Suppressor macrophage treated with lipopolysaccharide for 1 hour (primary cell): ENCODE measurements at regions not wholly inside any gene's neighbourhood (a gene's known extent, or its start where the extent isn't known, plus 50 kb on each side); places are given as distances from the start of the nearest gene placed in this dataset.

Experiments used
- DNase-seq, 3 donors: peaks; one replicate each; pipeline ENCODE4 v3.0.0-alpha.2; 2020 to 2022

DNA sequence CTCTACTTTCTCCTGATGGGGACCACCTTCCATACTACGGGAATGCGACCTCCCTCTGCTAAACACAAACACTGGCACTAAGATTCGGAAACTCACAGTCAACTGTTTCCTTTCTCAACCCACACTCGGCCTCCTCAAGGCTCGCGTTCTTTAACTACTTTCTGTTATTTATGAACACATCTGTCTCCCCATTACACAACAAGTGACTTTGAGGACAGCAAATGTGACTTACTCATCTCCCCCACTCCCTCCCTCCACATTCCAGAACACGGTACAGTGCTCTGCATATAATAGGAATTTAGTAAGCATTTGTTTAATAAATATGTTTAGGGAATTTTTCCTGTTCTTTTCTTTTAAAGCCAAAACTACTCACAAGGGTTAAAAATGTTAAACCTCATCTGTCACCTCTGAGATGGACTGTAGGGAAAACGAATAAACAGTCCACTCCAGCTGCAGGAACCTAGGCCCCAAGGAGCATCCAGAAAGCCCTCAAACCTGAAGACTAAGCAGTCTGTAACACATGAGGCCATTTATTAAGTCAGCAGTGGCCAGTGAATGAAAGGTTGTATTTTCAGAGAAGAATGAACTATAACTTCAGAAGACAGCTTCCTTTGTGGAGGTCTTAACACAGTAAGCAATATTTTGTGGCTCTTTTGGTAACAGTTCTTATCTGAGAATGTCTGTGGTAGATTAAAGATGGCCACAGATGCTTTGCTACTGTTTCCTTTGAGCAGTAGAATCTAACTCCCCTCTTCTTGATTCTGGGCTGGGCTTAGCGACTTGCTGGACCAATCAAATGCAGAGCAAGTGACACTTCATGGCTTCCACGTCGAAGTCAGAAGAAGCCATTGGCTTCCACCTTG, 209.6 kb upstream of the DTNBP1 start:
- peak; percentile 79 to 90 (median 87) for DNase-seq

DNA sequence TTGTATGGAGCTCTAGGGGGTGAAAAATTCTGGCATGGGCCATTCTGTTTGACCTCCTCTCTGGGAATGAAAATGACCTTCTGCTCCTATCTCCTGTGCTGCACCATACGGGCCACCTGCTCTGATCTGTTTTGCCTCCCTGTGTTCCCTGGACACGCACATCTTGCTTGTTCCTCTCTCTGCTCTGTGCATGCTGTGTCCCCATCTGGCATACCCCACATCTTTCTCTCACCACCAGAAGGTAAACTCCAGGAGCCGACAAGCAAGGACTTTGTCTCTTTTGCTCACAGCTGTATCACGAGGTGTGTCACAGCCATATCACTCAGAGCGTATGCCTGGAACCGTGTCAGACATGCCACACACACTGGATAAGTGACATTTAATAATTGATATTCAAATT, 208.4 kb upstream of the DTNBP1 start:
- no peak for DNase-seq

DNA sequence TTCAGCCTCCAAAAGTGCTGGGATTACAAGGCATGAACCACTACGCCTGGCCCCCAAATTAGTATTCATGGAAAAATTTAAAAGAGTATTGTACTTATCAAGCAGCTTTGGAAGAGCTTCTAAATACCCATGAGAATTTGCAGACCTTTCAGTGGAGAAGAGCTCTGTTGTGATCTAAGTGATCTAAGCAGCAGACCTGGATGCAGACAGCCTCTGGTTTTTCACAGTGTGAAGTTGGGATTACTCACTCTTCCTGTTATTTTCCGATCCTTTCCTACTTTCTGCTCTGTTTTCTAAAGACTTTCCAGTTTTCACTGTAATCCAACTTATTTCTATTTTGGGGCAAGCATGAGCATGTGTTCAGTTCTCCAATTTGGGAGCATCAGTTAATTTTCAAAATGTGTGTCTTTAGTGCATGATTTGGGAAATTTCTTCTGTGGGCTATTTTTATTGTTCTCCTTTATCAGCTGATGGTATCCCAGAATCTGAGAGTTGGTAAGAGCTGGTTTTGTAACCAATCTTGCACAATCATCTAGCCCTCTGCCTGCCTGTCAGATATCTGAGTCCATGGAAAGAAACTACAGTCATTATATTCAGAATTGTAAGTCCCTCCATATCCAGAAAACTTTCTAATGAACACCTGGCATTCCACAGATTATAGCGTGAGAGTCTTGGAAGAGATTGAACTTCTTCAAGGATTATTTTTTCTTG, 207.7 kb upstream of the DTNBP1 start:
- peak; percentile 76 to 89 (median 87) for DNase-seq

DNA sequence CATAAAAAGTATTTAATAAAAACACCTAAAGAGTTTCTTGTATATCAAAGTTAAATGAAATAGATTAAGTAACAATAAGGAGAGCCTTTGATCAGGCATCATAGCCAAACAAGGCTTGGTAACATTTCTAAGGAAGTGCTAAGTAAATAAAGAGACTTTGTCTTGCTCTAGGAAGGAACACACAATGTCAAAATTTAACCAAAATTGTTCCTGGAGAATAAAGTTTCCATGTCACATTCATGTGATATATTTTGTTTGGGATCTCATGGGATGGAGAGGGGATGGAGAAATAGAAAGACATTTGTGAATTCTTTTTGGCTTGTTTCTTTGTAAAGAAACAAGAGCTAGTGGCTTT, 201.9 kb upstream of the DTNBP1 start:
- DNase-seq, result no peak

DNA sequence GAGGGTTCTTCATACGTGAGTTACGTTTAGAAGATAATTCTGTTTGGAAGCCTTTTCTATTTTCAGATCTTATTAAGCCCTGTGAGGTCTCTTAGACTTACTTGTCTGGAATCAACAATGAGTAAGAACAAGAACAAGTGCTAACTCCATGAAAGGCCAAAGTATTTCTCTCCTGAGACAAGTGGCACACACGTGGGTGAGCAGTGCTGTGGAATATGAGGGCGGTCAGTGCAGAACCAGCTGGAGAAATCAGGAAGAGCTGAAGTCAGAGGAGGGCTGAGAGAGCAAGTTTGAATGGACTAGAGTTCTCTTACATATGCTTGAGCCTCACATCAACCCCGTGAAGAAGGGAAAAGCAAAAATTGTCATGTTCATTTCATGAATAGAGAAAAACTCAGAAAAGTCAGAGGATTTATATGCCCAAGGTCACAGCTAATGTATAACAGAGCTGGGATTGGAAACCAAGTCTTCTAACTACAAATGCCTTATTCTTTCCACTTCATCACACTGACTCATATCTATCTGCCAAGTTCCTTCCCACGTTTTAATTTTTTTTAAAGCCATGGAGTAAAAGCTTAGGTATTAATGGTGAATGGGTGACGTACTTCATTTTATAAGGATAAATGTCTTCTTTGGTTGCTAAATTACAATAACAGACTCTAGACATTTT, 201.3 kb upstream of the DTNBP1 start:
- peak in 2 of 3 donors; percentile 29 to 35 for DNase-seq

DNA sequence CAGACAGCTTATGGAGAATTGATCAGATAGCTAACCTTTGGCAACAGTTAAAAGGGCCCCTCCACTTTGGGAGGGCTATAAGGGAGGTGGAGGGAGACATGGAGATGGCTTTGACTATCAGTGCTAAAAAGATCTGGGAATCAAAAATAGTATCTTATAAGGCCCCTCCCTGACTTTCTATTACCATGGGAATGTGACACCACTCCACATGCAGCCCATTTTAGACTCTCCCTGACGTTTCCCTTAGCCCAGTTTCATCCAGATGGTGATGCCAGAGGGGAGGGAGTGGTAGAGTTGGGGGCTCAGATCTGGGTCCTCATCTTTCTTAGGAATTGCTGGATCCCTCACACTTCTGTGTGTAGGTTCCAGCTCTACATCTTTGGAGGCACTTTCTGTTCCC, 200.0 kb upstream of the DTNBP1 start:
- no peak for DNase-seq

DNA sequence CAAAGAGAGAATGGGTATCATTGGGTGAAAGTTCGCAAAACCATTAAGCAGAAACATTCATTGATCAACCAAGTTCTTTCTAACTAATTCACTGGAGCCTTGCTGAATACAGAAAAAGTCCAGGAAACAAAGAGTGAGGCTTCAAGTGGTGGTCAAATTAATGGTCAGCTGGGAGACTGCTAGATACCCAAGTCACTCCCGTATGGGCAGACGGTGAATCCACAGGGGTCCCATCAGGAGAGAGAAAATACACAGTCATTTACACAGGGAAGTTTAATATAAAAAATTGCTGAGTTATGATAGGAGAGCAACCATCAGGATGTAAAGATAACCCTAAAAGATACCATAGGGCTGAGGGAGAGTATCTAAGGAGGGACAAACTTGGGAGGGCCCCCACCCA, 198.7 kb upstream of the DTNBP1 start:
- DNase-seq, result no peak

DNA sequence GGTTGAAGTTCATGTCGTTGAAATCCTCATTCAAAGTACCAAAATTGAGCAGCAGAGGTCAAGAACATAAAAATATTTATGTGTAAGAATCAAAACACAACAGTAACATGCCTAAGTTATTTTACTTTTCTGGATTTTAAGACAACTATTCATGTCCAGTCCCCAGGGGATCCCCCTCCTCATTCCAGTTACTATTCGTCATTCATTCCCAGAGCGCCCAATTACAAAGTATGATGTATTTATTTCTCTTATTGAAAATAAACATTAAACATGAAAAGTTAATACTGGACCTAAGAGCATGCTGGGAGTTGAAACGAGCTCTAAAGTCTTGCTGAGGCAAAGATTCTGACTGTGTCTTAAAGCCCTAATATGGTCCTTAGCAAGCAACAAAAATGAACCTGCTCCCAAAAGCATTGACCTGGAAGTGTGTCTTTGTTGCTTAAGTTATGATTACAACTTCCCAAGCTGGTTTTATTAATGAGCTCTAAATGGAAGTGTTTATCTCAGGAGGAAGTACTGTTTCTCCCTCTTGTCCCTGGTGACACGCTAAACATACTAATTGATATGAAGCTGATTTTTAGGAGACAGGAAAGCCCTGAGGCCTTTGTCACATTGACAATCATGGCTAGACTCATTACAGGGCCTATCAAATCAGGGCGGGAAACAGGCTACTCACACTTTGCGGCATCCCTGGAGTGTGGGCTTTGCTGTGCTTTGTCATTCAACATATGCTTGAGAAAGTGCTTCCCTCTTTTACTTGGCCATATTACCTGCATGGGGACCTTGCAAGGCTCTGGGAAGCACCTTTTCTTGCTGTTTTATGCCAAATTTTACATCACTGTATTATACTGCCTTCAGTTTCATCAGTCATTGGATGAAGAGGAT, 192.2 kb upstream of the DTNBP1 start:
- DNase-seq, result no peak

DNA sequence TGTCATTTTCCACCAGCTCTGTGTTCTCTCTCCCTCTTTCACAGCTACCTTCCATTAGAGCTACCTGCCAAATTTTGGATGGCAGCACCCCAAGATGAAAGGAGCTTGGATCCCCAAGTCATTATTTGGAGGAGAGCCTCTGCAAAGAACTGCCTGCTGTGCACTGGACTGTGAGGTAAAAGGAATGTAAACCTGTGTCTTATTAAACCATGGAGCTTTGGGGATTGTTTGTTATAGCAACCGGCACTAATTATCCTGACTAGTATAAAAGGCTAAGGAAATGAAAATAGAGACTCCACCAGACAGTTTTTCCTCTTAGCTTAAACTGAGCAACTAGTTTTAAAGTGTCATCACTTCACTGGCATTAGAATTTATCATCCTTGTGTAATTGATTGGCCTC, 191.6 kb upstream of the DTNBP1 start:
- DNase-seq, result no peak

DNA sequence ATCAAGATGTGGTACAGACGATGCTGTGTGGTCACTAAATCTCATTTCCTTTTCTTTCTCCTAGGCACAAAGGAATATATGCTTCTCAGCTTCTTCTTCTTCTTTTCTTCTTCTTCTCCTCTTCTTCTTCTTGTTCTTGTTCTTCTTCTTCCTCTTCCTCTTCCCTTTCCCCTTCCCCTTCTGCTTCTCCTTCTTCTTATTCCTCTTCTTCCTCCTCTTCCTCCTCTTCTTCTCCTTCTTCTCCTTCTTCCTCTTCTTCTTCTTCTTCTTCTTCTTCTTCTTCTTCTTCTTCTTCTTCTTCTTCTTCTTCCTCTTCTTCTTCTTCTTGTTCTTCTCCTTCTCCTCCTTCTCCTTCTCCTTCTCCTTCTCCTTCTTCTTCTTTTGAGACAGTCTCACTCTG, 190.4 kb upstream of the DTNBP1 start:
- no peak for DNase-seq

DNA sequence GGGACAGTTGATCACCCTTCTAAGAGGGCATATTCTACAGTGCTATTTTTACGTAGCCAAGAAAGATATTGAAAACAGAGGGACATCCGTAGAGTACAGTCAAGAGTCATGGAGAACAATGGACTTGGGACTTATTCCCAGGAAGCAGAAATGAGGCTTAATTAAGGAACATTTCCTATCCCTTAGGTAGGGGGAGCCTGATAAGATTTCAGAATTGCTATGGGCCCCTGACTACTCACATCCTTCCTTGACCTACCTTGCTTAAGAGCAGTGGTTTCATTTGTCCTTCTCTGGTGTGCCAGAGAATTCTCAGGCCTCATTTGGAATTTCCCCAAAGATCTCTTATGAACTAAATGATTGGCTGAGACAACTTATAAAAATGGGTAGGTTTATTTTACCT, 189.5 kb upstream of the DTNBP1 start:
- no peak for DNase-seq

DNA sequence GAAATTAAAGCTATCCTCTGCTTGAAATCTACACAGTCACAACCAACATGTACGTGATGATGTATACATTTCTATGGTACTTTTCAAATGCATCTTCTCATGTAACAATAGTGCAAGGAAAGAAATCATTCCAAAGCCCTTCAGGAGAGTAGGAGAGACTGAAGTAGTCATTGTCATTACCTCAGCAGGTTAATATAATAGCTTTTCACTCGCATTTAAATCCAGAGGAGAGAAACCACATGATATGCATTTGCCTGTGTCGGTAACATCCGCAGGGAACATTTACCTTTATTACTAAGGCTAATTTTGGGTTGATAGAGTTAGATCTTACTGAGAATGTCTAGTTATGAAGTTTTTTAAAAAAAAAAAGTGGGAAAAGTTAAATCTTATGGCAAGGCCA, 186.6 kb upstream of the DTNBP1 start:
- DNase-seq, result no peak

DNA sequence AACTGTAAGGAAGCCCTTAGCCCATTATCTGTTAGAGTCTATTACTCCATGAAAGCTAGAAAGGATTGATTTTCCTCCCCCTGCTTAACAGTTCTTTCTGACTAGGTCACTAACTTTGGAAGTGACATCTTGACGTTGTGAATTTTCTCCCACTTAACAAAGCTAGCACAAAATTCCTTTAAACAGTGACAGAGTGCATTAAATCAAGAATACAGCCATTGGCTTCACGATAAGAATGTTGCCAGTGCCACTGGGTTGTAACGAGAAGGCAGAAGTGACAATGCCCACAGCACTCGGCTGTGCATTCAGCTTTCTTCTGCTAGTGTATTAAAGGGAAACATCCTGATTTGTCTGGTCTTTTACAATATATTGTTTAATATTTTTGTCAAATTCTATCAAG, 182.7 kb upstream of the DTNBP1 start:
- DNase-seq, result no peak

DNA sequence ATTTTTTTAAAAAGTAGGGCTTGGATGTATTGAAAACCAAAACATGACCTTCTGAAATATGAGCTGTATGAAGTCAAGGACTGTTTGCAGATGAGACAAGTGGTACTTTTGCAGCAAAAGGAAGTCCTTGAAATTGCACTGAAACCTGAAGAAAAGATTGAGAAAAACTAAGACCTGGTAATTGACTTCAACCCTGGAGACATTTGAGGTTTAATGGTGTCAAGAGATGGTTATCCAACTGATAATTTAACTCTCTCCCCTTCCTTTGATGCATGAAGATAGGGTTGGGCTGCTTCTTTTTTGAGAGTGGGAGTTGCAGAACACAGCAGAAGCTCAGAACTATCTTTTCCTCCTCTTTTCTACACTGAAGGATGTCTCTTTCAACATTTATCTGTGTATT, 180.9 kb upstream of the DTNBP1 start:
- DNase-seq, result no peak

DNA sequence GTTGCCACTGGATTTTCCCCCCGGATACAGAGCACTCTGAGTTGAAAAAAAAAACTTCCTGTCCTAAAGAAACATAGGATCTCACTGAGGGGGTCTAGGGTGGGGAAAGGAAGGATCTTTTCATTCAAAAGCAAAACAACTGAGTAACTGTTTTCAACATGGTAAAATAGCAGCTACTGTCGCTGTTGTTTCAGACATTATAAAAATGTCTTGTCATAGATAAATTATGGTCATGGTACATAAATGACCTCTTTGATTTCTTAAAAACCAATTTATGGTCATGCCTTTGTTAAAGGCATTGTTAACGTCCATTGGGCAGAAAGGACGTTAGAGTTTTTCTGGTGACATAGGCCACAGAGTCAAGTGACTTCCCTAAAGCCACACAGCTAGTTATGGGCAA, 180.4 kb upstream of the DTNBP1 start:
- DNase-seq, result no peak

DNA sequence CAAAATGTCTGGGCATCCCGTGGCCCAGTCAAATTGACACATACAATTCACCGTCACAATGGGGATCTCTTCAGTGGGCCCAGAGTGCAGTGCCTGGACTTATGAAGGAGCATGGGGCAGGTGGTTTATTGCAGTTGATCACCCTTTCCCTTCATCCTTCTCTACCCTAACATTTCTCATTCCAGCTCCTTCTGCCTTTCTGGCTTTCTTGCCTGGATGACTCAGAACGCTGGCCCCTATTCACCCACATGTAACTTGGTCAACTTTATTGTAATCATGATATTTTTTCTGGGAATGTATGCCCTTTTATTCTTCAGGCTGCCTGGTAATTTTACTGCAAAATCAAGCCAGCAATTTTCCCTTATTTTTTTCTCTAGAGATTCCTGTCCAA, 179.9 kb upstream of the DTNBP1 start:
- DNase-seq, result no peak

DNA sequence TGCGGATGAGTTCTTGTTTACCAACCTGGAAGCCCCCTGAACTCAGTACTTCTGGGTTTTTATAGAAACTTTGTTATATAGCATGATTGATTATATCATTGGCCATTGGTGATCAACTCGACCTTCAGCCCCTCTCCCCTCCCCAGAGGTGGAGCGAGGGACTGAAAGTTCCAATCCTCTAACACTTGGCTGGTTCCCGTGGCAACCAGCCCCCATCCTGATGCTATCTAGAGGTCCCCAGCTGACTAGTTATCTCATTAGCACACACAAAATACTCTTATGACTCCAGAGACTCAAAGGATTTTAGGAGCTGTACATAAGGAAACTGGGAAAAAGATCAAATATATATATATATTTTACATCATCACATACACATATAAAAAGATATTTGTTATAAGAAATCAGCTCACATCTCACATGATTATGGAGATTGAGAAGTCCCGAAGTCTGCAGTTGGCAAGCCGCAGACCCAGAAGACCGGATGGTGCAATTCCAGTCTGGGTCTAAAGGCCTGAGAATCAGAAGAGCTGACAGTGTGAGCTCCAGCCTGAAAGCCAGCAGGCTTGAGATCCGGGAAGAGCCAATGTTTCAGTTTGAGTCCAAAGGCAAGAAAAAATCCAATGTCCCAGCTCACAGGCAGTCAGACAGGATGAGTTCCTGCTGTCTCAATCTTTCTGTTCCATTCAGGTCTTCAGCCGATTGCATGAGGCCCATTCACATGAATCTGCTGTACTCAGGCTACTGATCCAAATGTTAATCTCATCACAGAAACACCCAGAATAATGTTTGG, 179.3 kb upstream of the DTNBP1 start:
- DNase-seq, result no peak

DNA sequence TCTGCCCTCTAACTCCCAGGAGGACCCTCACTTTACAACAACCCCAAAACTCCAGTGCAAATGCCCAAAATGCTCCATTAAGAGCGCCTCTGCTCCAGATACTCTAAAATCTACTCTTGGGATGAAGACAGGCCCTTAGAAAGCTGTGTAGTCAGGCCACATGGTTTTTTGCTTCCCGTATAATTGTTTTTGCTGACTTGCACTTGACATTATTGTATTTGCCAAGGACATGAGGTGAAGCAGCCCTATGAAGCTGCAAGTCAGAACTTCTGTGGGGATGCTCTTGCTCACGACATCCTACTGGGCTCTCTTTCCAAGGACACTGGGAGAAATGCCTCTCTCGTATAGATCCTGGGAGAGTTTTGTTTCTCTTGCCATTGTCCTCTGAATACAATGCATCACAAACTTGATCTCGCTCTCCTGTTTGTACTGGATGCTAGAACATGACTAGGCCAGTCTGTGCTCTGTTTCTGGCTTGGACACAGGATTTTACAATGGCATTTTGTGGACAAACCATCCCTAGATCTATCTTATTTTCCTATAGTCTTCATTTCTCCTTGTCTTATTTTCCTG, 177.2 kb upstream of the DTNBP1 start:
- DNase-seq, result no peak

DNA sequence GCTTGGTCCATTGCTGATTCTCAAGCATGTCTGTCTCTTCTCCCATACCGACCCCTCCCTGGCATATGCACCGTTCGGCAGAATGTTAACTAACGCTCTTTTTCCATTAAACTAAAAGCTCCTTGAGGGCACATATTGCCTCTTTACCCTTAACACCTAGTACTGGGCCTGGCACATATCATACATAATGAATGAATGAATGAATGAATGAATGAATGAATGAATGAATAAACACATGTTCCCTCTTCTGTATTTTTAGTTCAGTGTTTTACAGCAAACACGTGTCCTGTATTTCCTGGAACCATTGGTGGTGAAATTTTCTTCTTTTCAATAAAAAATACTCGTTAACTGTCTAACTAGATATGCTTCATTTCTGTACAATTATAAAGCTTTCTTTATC, 174.4 kb upstream of the DTNBP1 start:
- no peak for DNase-seq

DNA sequence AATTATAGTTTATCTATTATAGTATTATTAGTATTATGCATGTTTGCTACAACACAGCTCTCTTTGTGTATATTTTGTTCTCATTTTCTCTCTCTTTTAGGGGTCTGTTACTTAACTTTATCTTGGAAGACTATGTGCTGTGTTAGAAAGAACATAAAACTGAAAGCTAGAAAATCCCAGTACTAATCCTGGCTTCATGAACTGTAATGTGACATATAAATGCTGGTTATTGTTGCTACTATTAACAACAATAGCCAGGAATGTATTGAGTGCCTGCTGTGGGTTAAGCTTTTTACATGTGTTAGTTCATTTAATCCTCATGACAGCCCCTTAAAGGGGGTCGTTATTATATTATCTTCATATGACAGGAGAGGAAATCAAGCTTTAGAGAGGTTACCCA, 170.0 kb upstream of the DTNBP1 start:
- DNase-seq, result no peak

DNA sequence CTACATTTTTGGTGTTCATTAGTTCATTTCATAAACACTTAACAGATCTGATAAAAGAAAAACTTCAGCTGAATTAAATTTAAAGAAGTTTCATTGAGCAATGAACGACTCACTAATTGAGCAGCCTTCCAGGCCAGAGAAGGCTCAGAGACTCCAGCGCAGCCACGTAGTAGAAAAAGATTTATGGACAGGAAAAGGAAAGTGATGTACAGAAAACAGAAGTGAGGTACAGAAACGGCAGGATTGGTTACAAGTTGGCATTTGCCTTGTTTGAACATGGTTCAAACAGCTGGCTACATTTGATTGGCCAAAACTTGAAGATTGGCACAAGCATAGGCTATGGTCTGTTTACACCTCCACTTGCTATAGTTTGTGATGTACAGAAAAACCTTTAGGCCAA, 166.3 kb upstream of the DTNBP1 start:
- DNase-seq, result peak; percentile 33 to 72 (median 62)
